ENCODE measurements at regions not wholly inside any gene's neighbourhood (a gene's known extent, or its start where the extent isn't known, plus 50 kb on each side); places are given as distances from the start of the nearest gene placed in this dataset.

DNA sequence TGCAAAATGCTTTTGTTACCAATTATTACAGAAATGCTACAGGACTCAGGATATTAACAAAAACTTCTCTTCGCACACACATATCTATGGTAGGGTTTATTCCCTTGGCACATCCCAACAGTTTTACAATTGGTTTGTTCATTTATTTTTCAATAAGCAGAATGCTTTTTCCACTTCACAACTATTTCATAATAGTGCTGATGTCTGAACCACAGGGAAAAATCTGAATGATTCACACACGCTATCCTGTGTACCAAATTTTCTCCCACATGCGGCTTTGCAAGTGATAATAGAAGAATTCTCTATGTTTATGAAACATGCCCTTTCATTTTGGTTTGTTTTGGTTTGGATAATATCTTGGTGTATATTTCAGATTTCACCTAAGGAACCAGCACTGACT, 725.7 kb upstream of the TENM3 start:
- H3K4me3 ChIP-seq (ENCODE audit: control insufficient read depth, low read depth, low read length), result no peak overlapping the region
- TF ChIP-seq, protein P1, sequence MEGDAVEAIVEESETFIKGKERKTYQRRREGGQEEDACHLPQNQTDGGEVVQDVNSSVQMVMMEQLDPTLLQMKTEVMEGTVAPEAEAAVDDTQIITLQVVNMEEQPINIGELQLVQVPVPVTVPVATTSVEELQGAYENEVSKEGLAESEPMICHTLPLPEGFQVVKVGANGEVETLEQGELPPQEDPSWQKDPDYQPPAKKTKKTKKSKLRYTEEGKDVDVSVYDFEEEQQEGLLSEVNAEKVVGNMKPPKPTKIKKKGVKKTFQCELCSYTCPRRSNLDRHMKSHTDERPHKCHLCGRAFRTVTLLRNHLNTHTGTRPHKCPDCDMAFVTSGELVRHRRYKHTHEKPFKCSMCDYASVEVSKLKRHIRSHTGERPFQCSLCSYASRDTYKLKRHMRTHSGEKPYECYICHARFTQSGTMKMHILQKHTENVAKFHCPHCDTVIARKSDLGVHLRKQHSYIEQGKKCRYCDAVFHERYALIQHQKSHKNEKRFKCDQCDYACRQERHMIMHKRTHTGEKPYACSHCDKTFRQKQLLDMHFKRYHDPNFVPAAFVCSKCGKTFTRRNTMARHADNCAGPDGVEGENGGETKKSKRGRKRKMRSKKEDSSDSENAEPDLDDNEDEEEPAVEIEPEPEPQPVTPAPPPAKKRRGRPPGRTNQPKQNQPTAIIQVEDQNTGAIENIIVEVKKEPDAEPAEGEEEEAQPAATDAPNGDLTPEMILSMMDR (IDR thresholded peaks at IDR 0.05; ENCODE audit: control insufficient read depth, insufficient read depth, low read depth, low read length, missing control alignments), result no peak
- peak; percentile 52 for DNase-seq (ENCODE audit: low read depth)

- DNase-seq (ENCODE audit: low read depth), result no peak
- no peak overlapping the region for H3K4me3 ChIP-seq (ENCODE audit: control insufficient read depth, low read depth, low read length)
- TF ChIP-seq, protein P1 (IDR thresholded peaks at IDR 0.05; ENCODE audit: control insufficient read depth, insufficient read depth, low read depth, low read length, missing control alignments), result no peak
Measured at GRCh38 chr4:181520790-181521189, 722.4 kb upstream of the TENM3 start.

GRCh38 chr4:181523973-181524372, 719.2 kb upstream of the TENM3 start:
- TF ChIP-seq, protein P1 (IDR thresholded peaks at IDR 0.05; ENCODE audit: control insufficient read depth, insufficient read depth, low read depth, low read length, missing control alignments), result no peak
- DNase-seq (ENCODE audit: low read depth), result no peak
- H3K4me3 ChIP-seq (ENCODE audit: control insufficient read depth, low read depth, low read length), result no peak overlapping the region

DNA sequence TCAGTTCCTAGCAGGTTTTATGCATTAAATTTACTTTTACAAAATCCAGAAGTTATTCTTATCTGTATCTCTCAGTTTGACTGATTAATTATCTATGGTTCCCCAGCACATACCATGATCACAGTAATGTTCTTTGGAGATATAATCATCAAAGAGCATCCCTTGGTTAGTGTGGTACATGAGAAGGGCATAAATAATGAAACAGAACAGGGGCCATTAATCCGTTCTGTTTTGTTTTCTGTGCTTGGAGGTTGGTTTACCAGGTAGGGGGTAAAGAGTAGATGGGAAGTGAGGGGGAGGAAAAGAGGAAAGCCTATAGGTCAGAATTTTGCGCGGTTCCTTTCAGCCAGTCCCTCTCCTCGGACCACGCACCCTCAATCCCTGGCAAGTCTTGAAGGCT, 718.7 kb upstream of the TENM3 start:
- no peak overlapping the region for H3K4me3 ChIP-seq (ENCODE audit: control insufficient read depth, low read depth, low read length)
- DNase-seq (ENCODE audit: low read depth), result no peak
- TF ChIP-seq, protein P1 (IDR thresholded peaks at IDR 0.05; ENCODE audit: control insufficient read depth, insufficient read depth, low read depth, low read length, missing control alignments), result no peak

DNA sequence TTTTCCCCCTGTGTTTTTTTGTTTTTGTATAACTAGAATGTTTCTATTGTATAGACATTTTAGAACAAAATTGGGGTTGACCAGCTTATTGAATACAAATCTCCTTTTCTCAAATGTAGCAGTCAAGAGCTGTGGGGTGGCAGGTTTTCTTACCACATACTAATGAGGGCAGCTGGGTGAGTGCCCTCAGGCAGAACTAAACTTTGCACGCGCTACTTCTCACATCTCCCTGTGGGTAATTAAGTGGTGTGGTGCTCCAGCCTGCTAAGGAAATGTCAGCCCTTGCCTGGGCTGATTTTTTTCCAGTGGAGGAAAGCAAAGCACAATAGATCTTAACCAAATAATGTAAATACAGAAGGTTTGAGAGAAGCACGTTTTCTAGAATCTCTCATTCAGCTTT, 717.6 kb upstream of the TENM3 start:
- no peak overlapping the region for H3K4me3 ChIP-seq (ENCODE audit: control insufficient read depth, low read depth, low read length)
- TF ChIP-seq, protein P1 (IDR thresholded peaks at IDR 0.05; ENCODE audit: control insufficient read depth, insufficient read depth, low read depth, low read length, missing control alignments), result no peak
- DNase-seq (ENCODE audit: low read depth), result no peak

- H3K4me3 ChIP-seq (ENCODE audit: control insufficient read depth, low read depth, low read length), result no peak overlapping the region
- TF ChIP-seq, protein P1 (IDR thresholded peaks at IDR 0.05; ENCODE audit: control insufficient read depth, insufficient read depth, low read depth, low read length, missing control alignments), result peak; percentile 99
- peak; percentile 45 for DNase-seq (ENCODE audit: low read depth)
Measured at GRCh38 chr4:181528570-181529184, 714.5 kb upstream of the TENM3 start.

Data from AG09309 (cell line).